HEK293 (cell line): ENCODE measurements at regions not wholly inside any gene's neighbourhood (a gene's known extent, or its start where the extent isn't known, plus 50 kb on each side); places are given as distances from the start of the nearest gene placed in this dataset.

Experiments
- CTCF ChIA-PET: fragments of 350-600 bp; formaldehyde crosslinking; extraction: SDS; loops from one replicate; lab custom pipeline; 2021; ENCODE audit warnings: antibody characterized with exemption; lab: Yijun Ruan, JAX
- POLR2A ChIA-PET: fragments of 300-600 bp; formaldehyde crosslinking; extraction: SDS; loops from one replicate; lab custom pipeline; 2020; ENCODE audit warnings: antibody characterized with exemption, inconsistent platforms; lab: Yijun Ruan, JAX
- H3K27ac ChIP-seq: fragments of 200-500 bp; sonication (Bioruptor generic); 2 replicates; pipeline ENCODE4 v1.5.1; 2014; ENCODE audit warnings: low read depth, low read length, control low read depth, inconsistent platforms; ENCODE audit errors: extremely low read depth
- H3K36me3 ChIP-seq, 2 experiments: fragments of 200-500 bp in 1 of 2; sonication (Bioruptor generic) in 1 of 2; 1 replicate in 1 of 2; 2 replicates in 1 of 2; pipeline ENCODE4 v1.5.1; 2014 to 2017; ENCODE audit warnings: inconsistent platforms in 2 of 2, low read length in 2 of 2; ENCODE audit not compliant: control insufficient read depth in 2 of 2, insufficient read depth in 1 of 2
- H3K4me1 ChIP-seq: fragments of 200-500 bp; sonication (Bioruptor generic); 2 replicates; pipeline ENCODE4 v1.5.1; 2014; ENCODE audit warnings: mild to moderate bottlenecking, low read length, inconsistent platforms; ENCODE audit not compliant: control insufficient read depth, insufficient read depth
- H3K4me3 ChIP-seq: 2 replicates; pipeline ENCODE4 v1.5.1; 2011; ENCODE audit warnings: low read depth, mild to moderate bottlenecking, control low read depth, low read length, moderate library complexity
- H3K9me3 ChIP-seq: fragments of 200-500 bp; sonication (Bioruptor generic); 2 replicates; pipeline ENCODE4 v1.5.1; 2014; ENCODE audit warnings: low read depth, low read length, inconsistent platforms; ENCODE audit not compliant: control insufficient read depth, insufficient read depth
- BCL11B ChIP-seq: fragments of 450-650 bp; formaldehyde crosslinking; IDR thresholded peaks from 2 replicates; pipeline ENCODE4 v1.5.1; 2016; ENCODE audit warnings: low read depth, missing biosample characterization, missing genetic modification characterization
- KLF1 ChIP-seq: fragments of 450-650 bp; formaldehyde crosslinking; IDR thresholded peaks from 2 replicates; pipeline ENCODE4 v1.5.1; 2016; ENCODE audit warnings: missing biosample characterization, missing genetic modification characterization
- KLF7 ChIP-seq: fragments of 450-650 bp; formaldehyde crosslinking; IDR thresholded peaks from 2 replicates; pipeline ENCODE4 v1.5.1; 2016; ENCODE audit warnings: missing biosample characterization, missing genetic modification characterization, borderline replicate concordance
- REPIN1 ChIP-seq: fragments of 450-650 bp; formaldehyde crosslinking; IDR thresholded peaks from 2 replicates; pipeline ENCODE4 v1.5.1; 2017; ENCODE audit warnings: missing biosample characterization, missing genetic modification characterization, low read depth
- SCRT2 ChIP-seq: fragments of 450-650 bp; formaldehyde crosslinking; IDR thresholded peaks from 2 replicates; pipeline ENCODE4 v1.5.1; 2016; ENCODE audit warnings: missing biosample characterization, missing genetic modification characterization
- ZNF138 ChIP-seq: fragments of 450-650 bp; formaldehyde crosslinking; IDR thresholded peaks from 2 replicates; pipeline ENCODE4 v1.5.1; 2016; ENCODE audit warnings: missing biosample characterization, missing genetic modification characterization, borderline replicate concordance
- ZNF148 ChIP-seq: fragments of 450-650 bp; formaldehyde crosslinking; IDR thresholded peaks from 2 replicates; pipeline ENCODE4 v1.5.0; 2017; ENCODE audit warnings: missing biosample characterization, missing genetic modification characterization, borderline replicate concordance
- ZNF221 ChIP-seq: fragments of 450-650 bp; formaldehyde crosslinking; IDR thresholded peaks from 2 replicates; pipeline ENCODE4 v1.5.1; 2017; ENCODE audit warnings: missing biosample characterization, missing genetic modification characterization, borderline replicate concordance
- ZNF239 ChIP-seq: fragments of 450-650 bp; formaldehyde crosslinking; IDR thresholded peaks from 2 replicates; pipeline ENCODE4 v1.5.1; 2016; ENCODE audit warnings: missing biosample characterization, missing genetic modification characterization
- ZNF280C ChIP-seq: fragments of 450-650 bp; formaldehyde crosslinking; IDR thresholded peaks from 2 replicates; pipeline ENCODE4 v1.5.1; 2016; ENCODE audit warnings: missing biosample characterization, missing genetic modification characterization
- ZNF488 ChIP-seq: fragments of 450-650 bp; formaldehyde crosslinking; IDR thresholded peaks from 2 replicates; pipeline ENCODE4 v1.5.1; 2016; ENCODE audit warnings: missing biosample characterization, missing genetic modification characterization
- ZNF513 ChIP-seq: fragments of 450-650 bp; IDR thresholded peaks from 2 replicates; pipeline ENCODE4 v1.5.1; 2018; ENCODE audit warnings: missing biosample characterization, missing genetic modification characterization
- ZNF610 ChIP-seq: fragments of 450-650 bp; formaldehyde crosslinking; IDR thresholded peaks from 2 replicates; pipeline ENCODE4 v1.5.1; 2016; ENCODE audit warnings: missing biosample characterization, missing genetic modification characterization, borderline replicate concordance
- ZNF660 ChIP-seq: fragments of 450-650 bp; IDR thresholded peaks from 2 replicates; pipeline ENCODE4 v1.5.1; 2018; ENCODE audit warnings: missing biosample characterization, mild to moderate bottlenecking, missing genetic modification characterization
- ZNF692 ChIP-seq: fragments of 450-650 bp; formaldehyde crosslinking; IDR thresholded peaks from 2 replicates; pipeline ENCODE4 v1.5.1; 2016; ENCODE audit warnings: missing biosample characterization, missing genetic modification characterization
- TF ChIP-seq, protein P1 (sequence below): fragments of 450-650 bp; formaldehyde crosslinking; IDR thresholded peaks from 2 replicates; pipeline ENCODE4 v1.5.1; 2016; ENCODE audit warnings: missing biosample characterization, missing genetic modification characterization

DNA sequence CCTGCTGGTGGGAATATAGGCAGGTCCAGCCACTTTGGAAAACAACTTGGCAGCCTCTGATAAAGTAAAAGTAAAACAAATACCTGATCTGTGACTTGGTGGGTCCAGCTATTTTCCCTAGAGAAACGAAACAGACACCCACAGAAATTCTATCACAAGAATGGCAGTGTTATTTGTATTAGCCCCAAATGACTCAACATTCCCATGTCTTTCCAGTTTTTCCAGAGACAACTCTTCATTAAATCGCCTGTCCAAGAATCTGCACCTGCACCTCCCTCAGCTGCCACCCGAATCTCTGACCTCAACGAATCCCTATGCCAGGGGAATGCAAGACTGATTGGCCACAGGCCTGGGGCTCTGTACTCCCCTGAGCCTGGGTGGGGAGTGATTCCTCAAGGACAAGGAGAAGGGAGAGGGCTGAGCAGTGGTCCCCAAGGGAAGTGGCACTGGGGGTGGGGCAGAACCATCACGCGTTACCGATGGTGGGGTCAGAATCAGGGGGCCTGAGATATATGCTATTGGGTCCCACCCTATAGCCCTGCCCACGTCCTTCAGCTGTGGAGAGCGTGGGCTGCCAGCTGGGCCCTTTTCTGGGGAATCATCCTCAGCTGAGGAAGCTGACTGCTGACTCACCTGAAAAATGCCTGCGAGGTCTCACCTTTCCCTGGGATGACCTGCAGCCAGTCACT is 553.0 kb downstream of the PTPRU start:
- H3K4me3 ChIP-seq: no peak overlapping the region
- H3K4me1 ChIP-seq: no peaks in the 10 kb centered on the region
- no peaks in the 10 kb centered on the region for H3K9me3 ChIP-seq
- no peak overlapping the region for H3K27ac ChIP-seq
- CTCF ChIA-PET: interaction anchor here (0.6 to 1.1 kb wide), 2 partner anchors 145 to 296 kb away, joined by 3 to 4 read pairs; no protein-coding TSS in a partner anchor
- no peak for TF ChIP-seq ZNF280C (tag by site-specific recombination)
- no peak for TF ChIP-seq ZNF148 (tag by site-specific recombination)
- TF ChIP-seq ZNF138: no peak
- TF ChIP-seq SCRT2 (tag by site-specific recombination): no peak
- TF ChIP-seq ZNF488 (tag by site-specific recombination): no peak
- TF ChIP-seq ZNF610 (tag by site-specific recombination): no peak
- TF ChIP-seq ZNF239 (tag by site-specific recombination): no peak
- no peak for TF ChIP-seq ZNF660 (tag by site-specific recombination)
- no peak for TF ChIP-seq REPIN1 (tag by site-specific recombination)
- no peak for TF ChIP-seq ZNF692
- no peak for TF ChIP-seq KLF1 (tag by site-specific recombination)
- no peak for TF ChIP-seq KLF7
- no peak for TF ChIP-seq ZNF513 (tag by site-specific recombination)
- TF ChIP-seq, all 188 proteins: peak for 0
- POLR2A ChIA-PET: no interaction called here
- no peaks in the 10 kb centered on the region for H3K36me3 ChIP-seq

DNA sequence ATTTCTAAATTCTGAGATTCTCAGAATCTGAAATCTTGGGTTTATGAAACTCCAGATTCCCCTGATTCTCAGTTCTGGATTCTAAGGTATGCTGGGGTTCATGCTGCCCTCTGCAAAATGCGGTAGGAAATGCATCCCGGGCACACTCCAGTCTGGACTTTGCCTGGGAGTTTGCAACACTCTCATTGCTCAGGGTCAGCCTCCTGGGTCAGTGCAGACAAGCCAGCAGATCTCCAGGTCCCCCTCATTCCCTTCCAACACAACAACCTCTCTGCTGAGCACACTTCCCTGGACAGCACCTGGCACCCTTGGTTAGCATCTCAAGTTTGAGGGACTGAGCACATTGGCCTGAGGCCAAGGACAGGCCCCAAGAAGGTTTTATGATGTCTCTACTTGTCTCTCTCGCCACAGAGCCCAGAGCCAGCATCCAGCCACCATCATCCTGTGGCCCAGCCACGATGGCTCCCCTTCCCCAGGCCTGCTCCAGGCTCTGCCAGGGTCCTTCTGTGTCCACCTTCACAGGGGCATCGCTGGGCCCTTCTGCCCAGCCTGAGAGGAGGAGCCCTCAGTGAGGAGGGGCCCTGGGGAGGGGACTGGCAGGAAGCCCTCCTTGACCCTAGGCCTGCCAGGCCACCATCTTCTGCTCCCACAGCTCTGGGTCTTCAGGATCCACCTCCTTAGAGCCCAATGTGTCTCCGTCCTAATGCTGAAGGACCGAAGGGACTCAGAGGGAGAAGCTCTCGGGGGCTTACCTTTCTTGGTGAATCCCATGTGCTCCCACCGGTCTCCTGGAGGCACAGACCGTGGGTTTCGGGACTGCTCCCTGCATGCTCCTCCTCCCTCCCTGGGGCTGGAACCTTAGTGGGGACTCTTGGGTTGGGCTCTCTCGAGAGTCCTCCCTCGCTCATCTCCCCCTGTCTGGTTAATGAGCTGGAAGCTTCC is 550.7 kb downstream of the PTPRU start:
- Histone ChIP-seq H3K36me3 (no peaks in the 10 kb centered on the region), H3K4me3 (no peak overlapping the region), H3K4me1 (no peaks in the 10 kb centered on the region), H3K27ac (no peak overlapping the region), H3K9me3 (no peaks in the 10 kb centered on the region)
- CTCF ChIA-PET: no interaction called here
- TF ChIP-seq BCL11B (tag by site-specific recombination) (no peak), ZNF221 (tag by site-specific recombination) (no peak)
- TF ChIP-seq, protein P1, sequence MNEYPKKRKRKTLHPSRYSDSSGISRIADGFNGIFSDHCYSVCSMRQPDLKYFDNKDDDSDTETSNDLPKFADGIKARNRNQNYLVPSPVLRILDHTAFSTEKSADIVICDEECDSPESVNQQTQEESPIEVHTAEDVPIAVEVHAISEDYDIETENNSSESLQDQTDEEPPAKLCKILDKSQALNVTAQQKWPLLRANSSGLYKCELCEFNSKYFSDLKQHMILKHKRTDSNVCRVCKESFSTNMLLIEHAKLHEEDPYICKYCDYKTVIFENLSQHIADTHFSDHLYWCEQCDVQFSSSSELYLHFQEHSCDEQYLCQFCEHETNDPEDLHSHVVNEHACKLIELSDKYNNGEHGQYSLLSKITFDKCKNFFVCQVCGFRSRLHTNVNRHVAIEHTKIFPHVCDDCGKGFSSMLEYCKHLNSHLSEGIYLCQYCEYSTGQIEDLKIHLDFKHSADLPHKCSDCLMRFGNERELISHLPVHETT (tag by site-specific recombination): no peak
- POLR2A ChIA-PET: no interaction called here
